ENCODE measurements at regions not wholly inside any gene's neighbourhood (a gene's known extent, or its start where the extent isn't known, plus 50 kb on each side); places are given as distances from the start of the nearest gene placed in this dataset.

DNA sequence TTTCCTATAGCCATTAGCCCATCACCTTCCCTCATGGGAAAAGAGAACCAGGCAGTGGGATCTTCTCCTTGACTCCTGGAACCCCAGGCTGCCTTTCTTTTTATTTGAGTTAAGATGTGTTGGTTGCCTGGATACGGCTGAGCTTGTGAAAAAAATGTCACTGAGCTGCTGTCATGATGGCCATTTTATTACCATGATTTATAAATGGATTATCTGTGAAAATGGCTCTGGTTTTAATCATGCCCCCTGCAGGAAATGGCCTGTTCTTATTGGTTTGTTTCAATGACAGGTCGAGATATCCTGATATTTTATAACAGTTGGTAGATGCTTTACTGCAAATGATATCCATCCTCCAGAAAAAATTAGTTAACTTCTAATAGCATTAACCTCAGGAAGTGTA lies 640.4 kb downstream of the CDH11 start:
- Histone ChIP-seq H3K27ac (ENCODE audit: low read length) (no peak overlapping the region), H4K20me1 (ENCODE audit: insufficient read depth, low read length) (no peaks in the 10 kb centered on the region), H3K9me3 (replicated peaks; ENCODE audit: insufficient read depth, low read length) (no peaks in the 10 kb centered on the region), H3K27me3 (replicated peaks; ENCODE audit: insufficient read depth, low read length) (no peaks in the 10 kb centered on the region), H3K9ac (ENCODE audit: low read length) (no peak overlapping the region), H3K79me2 (ENCODE audit: low read length) (no peaks in the 10 kb centered on the region), H3K36me3 (replicated peaks; ENCODE audit: insufficient read depth, low read length) (no peaks in the 10 kb centered on the region), H3K4me3 (ENCODE audit: low read length) (no peak overlapping the region), H3F3A (ENCODE audit: insufficient read depth, low read length) (no peaks in the 10 kb centered on the region), H2AFZ (ENCODE audit: low read length) (no peak overlapping the region), H3K4me2 (ENCODE audit: low read depth, low read length) (no peak overlapping the region), H3K9me2 (replicated peaks; ENCODE audit: insufficient read depth, low read length) (no peaks in the 10 kb centered on the region), H3K4me1 (ENCODE audit: low read length) (no peaks in the 10 kb centered on the region)
- TF ChIP-seq EZH2phosphoT487 (IDR thresholded peaks at IDR 0.05; ENCODE audit: low read length) = no peak
- no peak for TF ChIP-seq EZH2 (optimal IDR thresholded peaks at IDR 0.05; ENCODE audit: low read depth, low read length)
- TF ChIP-seq, protein P1, sequence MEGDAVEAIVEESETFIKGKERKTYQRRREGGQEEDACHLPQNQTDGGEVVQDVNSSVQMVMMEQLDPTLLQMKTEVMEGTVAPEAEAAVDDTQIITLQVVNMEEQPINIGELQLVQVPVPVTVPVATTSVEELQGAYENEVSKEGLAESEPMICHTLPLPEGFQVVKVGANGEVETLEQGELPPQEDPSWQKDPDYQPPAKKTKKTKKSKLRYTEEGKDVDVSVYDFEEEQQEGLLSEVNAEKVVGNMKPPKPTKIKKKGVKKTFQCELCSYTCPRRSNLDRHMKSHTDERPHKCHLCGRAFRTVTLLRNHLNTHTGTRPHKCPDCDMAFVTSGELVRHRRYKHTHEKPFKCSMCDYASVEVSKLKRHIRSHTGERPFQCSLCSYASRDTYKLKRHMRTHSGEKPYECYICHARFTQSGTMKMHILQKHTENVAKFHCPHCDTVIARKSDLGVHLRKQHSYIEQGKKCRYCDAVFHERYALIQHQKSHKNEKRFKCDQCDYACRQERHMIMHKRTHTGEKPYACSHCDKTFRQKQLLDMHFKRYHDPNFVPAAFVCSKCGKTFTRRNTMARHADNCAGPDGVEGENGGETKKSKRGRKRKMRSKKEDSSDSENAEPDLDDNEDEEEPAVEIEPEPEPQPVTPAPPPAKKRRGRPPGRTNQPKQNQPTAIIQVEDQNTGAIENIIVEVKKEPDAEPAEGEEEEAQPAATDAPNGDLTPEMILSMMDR (IDR thresholded peaks at IDR 0.05; ENCODE audit: low read length) = no peak
- DNase-seq = no peak

DNA sequence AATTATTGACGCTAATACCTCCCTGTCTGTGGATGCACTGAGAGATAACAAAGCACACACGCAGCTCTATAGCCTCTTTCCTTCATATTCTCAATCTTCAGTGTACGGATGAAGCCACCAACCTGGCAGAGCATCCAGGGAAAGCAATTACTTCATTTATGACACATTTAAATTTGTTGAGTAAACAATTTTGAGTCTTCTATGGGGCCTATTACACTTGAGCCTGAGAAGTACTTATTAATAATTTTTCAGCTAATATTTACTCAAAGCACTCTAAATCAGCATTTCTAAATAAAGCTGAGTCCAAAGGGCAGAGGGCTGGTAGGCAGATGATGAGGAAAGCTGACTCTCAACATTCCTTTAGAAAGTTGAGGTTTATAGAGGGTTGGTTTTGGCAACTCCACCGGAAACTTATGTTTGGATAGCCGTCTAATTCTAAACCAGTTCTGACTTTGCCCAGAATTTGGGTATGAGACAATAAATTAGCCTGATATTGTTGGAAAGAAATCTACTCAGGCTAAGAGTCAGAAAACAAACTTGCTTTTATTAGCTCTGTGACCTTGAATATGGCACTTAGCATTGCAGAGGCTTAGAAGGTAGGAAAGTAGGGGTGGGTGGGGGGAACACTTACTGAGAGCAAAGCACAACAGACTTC lies 643.5 kb downstream of the CDH11 start:
- Histone ChIP-seq H3K27ac (ENCODE audit: low read length) (no peak overlapping the region), H3K79me2 (ENCODE audit: low read length) (no peaks in the 10 kb centered on the region), H4K20me1 (ENCODE audit: insufficient read depth, low read length) (no peaks in the 10 kb centered on the region), H3K4me2 (ENCODE audit: low read depth, low read length) (no peak overlapping the region), H3K4me1 (ENCODE audit: low read length) (no peaks in the 10 kb centered on the region), H3K4me3 (ENCODE audit: low read length) (no peak overlapping the region), H3K36me3 (replicated peaks; ENCODE audit: insufficient read depth, low read length) (no peaks in the 10 kb centered on the region), H3K9me2 (replicated peaks; ENCODE audit: insufficient read depth, low read length) (no peaks in the 10 kb centered on the region), H3K9me3 (replicated peaks; ENCODE audit: insufficient read depth, low read length) (no peaks in the 10 kb centered on the region), H3F3A (ENCODE audit: insufficient read depth, low read length) (no peaks in the 10 kb centered on the region), H3K27me3 (replicated peaks; ENCODE audit: insufficient read depth, low read length) (no peaks in the 10 kb centered on the region), H3K9ac (ENCODE audit: low read length) (no peak overlapping the region), H2AFZ (ENCODE audit: low read length) (no peak overlapping the region)
- no peak for DNase-seq
- TF ChIP-seq, protein P1 (IDR thresholded peaks at IDR 0.05; ENCODE audit: low read length) = no peak
- no peak for TF ChIP-seq EZH2 (optimal IDR thresholded peaks at IDR 0.05; ENCODE audit: low read depth, low read length)
- TF ChIP-seq EZH2phosphoT487 (IDR thresholded peaks at IDR 0.05; ENCODE audit: low read length) = no peak

DNA sequence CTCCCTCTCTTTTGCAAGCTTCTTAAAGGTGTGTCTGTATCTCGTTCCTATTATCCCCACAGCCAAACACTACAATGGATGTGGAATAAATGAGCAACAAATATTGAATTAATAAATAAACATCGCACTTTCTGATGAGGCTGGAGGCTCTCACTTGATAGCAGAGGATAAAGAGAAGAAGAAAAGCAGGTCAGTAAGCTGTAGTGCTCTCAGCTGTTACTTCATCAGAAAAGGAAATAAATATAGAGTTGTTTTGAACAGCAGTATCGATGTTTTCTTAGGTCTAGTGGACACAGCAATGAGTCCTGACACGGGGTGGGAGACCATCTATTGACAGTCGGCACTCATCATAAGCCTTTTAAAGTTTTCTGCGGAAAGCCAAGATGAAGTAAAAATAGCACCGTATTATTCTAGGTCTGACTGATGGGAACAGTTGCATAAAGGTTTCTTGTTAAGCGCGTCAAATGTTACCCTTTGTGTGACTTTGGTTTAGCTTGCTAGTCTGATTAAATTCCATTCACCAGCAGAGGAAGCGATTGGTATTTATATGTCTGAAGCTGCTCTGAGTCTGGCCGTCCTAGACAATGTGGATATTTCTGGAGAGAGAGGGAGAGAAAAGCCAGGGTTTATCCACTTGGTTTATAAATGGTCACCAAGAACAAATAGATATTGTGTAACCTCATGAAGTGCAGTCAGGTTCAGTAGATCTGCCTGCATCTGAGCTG lies 646.1 kb downstream of the CDH11 start:
- Histone ChIP-seq H4K20me1 (ENCODE audit: insufficient read depth, low read length) (no peaks in the 10 kb centered on the region), H3F3A (ENCODE audit: insufficient read depth, low read length) (no peaks in the 10 kb centered on the region), H3K9me2 (replicated peaks; ENCODE audit: insufficient read depth, low read length) (no peaks in the 10 kb centered on the region), H3K4me1 (ENCODE audit: low read length) (no peaks in the 10 kb centered on the region), H3K9ac (ENCODE audit: low read length) (no peak overlapping the region), H3K9me3 (replicated peaks; ENCODE audit: insufficient read depth, low read length) (no peaks in the 10 kb centered on the region), H3K27ac (ENCODE audit: low read length) (no peak overlapping the region), H3K79me2 (ENCODE audit: low read length) (no peaks in the 10 kb centered on the region), H3K4me3 (ENCODE audit: low read length) (no peak overlapping the region), H2AFZ (ENCODE audit: low read length) (no peak overlapping the region), H3K27me3 (replicated peaks; ENCODE audit: insufficient read depth, low read length) (no peaks in the 10 kb centered on the region), H3K4me2 (ENCODE audit: low read depth, low read length) (no peak overlapping the region), H3K36me3 (replicated peaks; ENCODE audit: insufficient read depth, low read length) (no peaks in the 10 kb centered on the region)
- TF ChIP-seq, protein P1 (IDR thresholded peaks at IDR 0.05; ENCODE audit: low read length) = no peak
- TF ChIP-seq EZH2 (optimal IDR thresholded peaks at IDR 0.05; ENCODE audit: low read depth, low read length) (no peak), EZH2phosphoT487 (IDR thresholded peaks at IDR 0.05; ENCODE audit: low read length) (no peak)
- no peak for DNase-seq
